Naive thymus-derived CD4-positive, alpha-beta T cell (primary cell): ENCODE measurements at regions not wholly inside any gene's neighbourhood (a gene's known extent, or its start where the extent isn't known, plus 50 kb on each side); places are given as distances from the start of the nearest gene placed in this dataset.

ENCODE experiments used
- ATAC-seq: fragments of 150-1000 bp; cut with Tn5 transposase; 2 replicates; pipeline ENCODE4 v1.10.0; 2021; ENCODE audit warnings: mild to moderate bottlenecking, moderate library complexity
- CTCF ChIA-PET: fragments of 350-600 bp; sonication (Branson Sonifier 250); formaldehyde crosslinking; loops from one replicate; lab custom pipeline; 2021; ENCODE audit warnings: antibody characterized with exemption; lab: Charles Lee
- POLR2A ChIA-PET: fragments of 350-600 bp; sonication (Branson Sonifier 250); formaldehyde crosslinking; loops from one replicate; lab custom pipeline; 2021; ENCODE audit warnings: antibody characterized with exemption, inconsistent platforms; lab: Charles Lee
- DNase-seq, 9 donors: peaks; one replicate each; pipeline versions ENCODE4 v3.0.0 to v3.0.0-alpha.2; 2020 to 2022; ENCODE audit warnings: mixed read lengths in 1 of 9
- H3K27ac ChIP-seq: one replicate; pipeline ENCODE4 v1.7.0; 2013; ENCODE audit warnings: mild to moderate bottlenecking, low read depth, low read length, moderate library complexity
- H3K27me3 ChIP-seq, 2 donors: one replicate each; pipeline ENCODE4 v1.7.0; 2013; ENCODE audit warnings: low read length in 2 of 2, mild to moderate bottlenecking in 2 of 2, moderate library complexity in 2 of 2; ENCODE audit not compliant: control insufficient read depth in 2 of 2, insufficient read depth in 2 of 2
- H3K36me3 ChIP-seq, 3 experiments: 1 replicate in 2 of 3; 2 replicates in 1 of 3; pipeline ENCODE4 v1.7.0; 2013; ENCODE audit warnings: low read length in 3 of 3, mild to moderate bottlenecking in 3 of 3, moderate library complexity in 1 of 3; ENCODE audit not compliant: insufficient read depth in 3 of 3, control insufficient read depth in 2 of 3
- H3K4me1 ChIP-seq, 2 donors: one replicate each; pipeline ENCODE4 v1.7.0; 2013; ENCODE audit warnings: low read length in 2 of 2, mild to moderate bottlenecking in 2 of 2, moderate library complexity in 1 of 2; ENCODE audit not compliant: control insufficient read depth in 2 of 2, insufficient read depth in 2 of 2
- H3K4me3 ChIP-seq: 2 replicates; pipeline ENCODE4 v1.7.0; 2013; ENCODE audit warnings: mild to moderate bottlenecking, low read length
- H3K9me3 ChIP-seq, 3 experiments: 1 replicate in 2 of 3; 2 replicates in 1 of 3; pipeline ENCODE4 v1.7.0; 2013; ENCODE audit warnings: low read length in 3 of 3; ENCODE audit not compliant: control insufficient read depth in 2 of 3
- H3K27ac Mint-ChIP-seq, 9 donors: one replicate each; pipeline ENCODE4 v1.8.0; 2020 to 2022; ENCODE audit warnings: mixed read lengths in 9 of 9, mild to moderate bottlenecking in 8 of 9, moderate library complexity in 5 of 9, inconsistent platforms in 2 of 9
- H3K27me3 Mint-ChIP-seq, 5 donors: one replicate each; pipeline ENCODE4 v1.8.0; 2021 to 2022; ENCODE audit warnings: mixed read lengths in 5 of 5, mild to moderate bottlenecking in 1 of 5
- H3K36me3 Mint-ChIP-seq, 5 donors: one replicate each; pipeline ENCODE4 v1.8.0; 2020 to 2022; ENCODE audit warnings: mixed read lengths in 5 of 5, mild to moderate bottlenecking in 3 of 5, inconsistent platforms in 1 of 5
- H3K4me1 Mint-ChIP-seq, 7 donors: one replicate each; pipeline ENCODE4 v1.8.0; 2020 to 2022; ENCODE audit warnings: mixed read lengths in 7 of 7, mild to moderate bottlenecking in 3 of 7, inconsistent platforms in 1 of 7
- H3K4me3 Mint-ChIP-seq, 10 donors: one replicate each; pipeline ENCODE4 v1.8.0; 2020 to 2022; ENCODE audit warnings: mild to moderate bottlenecking in 10 of 10, mixed read lengths in 10 of 10, moderate library complexity in 6 of 10, inconsistent platforms in 2 of 10
- H3K9me3 Mint-ChIP-seq, 11 donors: one replicate each; pipeline ENCODE4 v1.8.0; 2020 to 2022; ENCODE audit warnings: mixed read lengths in 11 of 11, mild to moderate bottlenecking in 4 of 11, inconsistent platforms in 1 of 11, moderate library complexity in 1 of 11
- intact Hi-C, 2 donors: fragments of 100-400 bp; cut with micrococcal nuclease; formaldehyde crosslinking; loops; one replicate each; pipeline ENCODE4 v1.15.1; 2023

- CTCF ChIA-PET: no interaction called here
- Mint-ChIP-seq H3K4me3 (no peak overlapping the region), H3K36me3 (no peaks in the 10 kb centered on the region), H3K9me3 (peaks cover 0 to 12% (median 2%) of the 10 kb centered on the region in 11 donors), H3K4me1 (no peaks in the 10 kb centered on the region), H3K27ac (no peak overlapping the region), H3K27me3 (no peaks in the 10 kb centered on the region)
- no peaks in the 10 kb centered on the region for H3K27me3 ChIP-seq
- no peaks in the 10 kb centered on the region for H3K4me1 ChIP-seq
- DNase-seq (no peak), ATAC-seq (no peak)
- intact Hi-C loops: no loop called here
- no peak overlapping the region for H3K4me3 ChIP-seq
- no peaks in the 10 kb centered on the region for H3K9me3 ChIP-seq
- no peak overlapping the region for H3K27ac ChIP-seq
- POLR2A ChIA-PET: no interaction called here
- no peaks in the 10 kb centered on the region for H3K36me3 ChIP-seq
These were observed 298.2 kb upstream of the ESRRG start for GRCh38 chr1:217021400-217021799.

DNA sequence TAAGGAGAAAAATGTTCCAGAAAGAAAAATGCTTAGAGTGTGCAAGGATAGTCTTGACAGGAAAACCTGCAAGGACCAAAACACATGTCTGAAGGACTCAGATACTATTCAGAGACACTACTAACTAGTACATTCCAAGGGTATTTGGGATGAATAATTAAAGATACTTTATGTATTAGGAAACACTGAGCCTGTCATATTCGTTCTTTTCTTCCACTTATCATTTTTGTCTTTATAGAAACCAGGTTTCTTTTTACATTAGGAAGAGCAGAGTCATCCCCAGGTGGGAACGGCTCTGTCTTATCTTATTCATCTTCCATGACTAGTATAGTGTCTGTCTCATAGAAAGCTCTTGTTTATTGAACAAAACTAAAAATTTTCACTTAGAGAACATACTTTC is 296.2 kb upstream of the ESRRG start:
- Mint-ChIP-seq H3K9me3 (peaks cover 0 to 9% (median 2%) of the 10 kb centered on the region in 11 donors), H3K4me3 (no peak overlapping the region), H3K27me3 (no peaks in the 10 kb centered on the region), H3K4me1 (no peaks in the 10 kb centered on the region), H3K27ac (no peak overlapping the region), H3K36me3 (no peaks in the 10 kb centered on the region)
- intact Hi-C loops: no loop called here
- no peak for DNase-seq
- H3K4me3 ChIP-seq: no peak overlapping the region
- CTCF ChIA-PET: no interaction called here
- no peaks in the 10 kb centered on the region for H3K36me3 ChIP-seq
- H3K27me3 ChIP-seq: no peaks in the 10 kb centered on the region
- no peaks in the 10 kb centered on the region for H3K9me3 ChIP-seq
- POLR2A ChIA-PET: no interaction called here
- no peak for ATAC-seq
- no peak overlapping the region for H3K27ac ChIP-seq
- no peaks in the 10 kb centered on the region for H3K4me1 ChIP-seq

DNA sequence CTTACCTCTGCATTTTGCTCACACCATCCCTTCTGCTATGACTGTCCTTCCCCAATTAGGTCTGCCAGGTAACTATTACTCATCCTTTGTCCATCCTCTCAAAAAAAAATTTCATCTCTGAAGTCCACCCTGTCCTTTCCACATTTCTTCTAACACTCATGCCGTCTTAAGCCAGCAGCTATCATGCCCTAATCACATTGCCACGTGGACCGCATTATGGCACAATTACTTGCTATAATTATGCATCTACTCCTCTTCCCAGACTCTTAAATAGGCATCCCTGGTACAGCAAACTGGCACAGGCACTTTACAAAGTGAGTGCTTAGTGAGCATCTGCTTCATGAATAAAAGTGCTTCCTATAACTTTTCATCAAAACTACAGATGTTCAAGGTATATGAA is 295.4 kb upstream of the ESRRG start:
- H3K4me1 ChIP-seq: no peaks in the 10 kb centered on the region
- H3K27ac ChIP-seq: no peak overlapping the region
- ChIA-PET POLR2A (no interaction called here), CTCF (no interaction called here)
- intact Hi-C loops: no loop called here
- Mint-ChIP-seq H3K4me1 (no peaks in the 10 kb centered on the region), H3K36me3 (no peaks in the 10 kb centered on the region), H3K27ac (no peak overlapping the region), H3K9me3 (peaks cover 0 to 8% (median 1%) of the 10 kb centered on the region in 11 donors), H3K27me3 (no peaks in the 10 kb centered on the region), H3K4me3 (no peak overlapping the region)
- no peaks in the 10 kb centered on the region for H3K9me3 ChIP-seq
- H3K36me3 ChIP-seq: no peaks in the 10 kb centered on the region
- no peak overlapping the region for H3K4me3 ChIP-seq
- DNase-seq (no peak), ATAC-seq (no peak)
- H3K27me3 ChIP-seq: no peaks in the 10 kb centered on the region

DNA sequence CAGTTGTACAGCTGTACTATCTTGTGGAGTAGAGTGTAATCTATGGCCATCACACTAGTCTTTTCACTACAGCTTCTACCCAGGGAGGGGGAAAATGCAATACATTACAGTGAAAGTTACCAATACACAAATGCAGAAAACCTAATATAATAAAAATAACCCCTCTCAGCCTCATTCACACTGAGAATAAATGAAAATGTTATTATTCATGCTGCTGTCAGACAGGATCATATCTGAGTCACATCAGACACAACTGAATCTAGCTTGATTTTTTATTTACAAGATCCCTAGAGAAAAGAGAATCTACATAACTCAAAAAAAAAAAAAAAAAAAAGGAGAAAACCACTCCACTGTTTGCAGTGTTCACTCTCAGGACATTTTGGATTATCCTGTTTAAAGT is 293.9 kb upstream of the ESRRG start:
- no peaks in the 10 kb centered on the region for H3K36me3 Mint-ChIP-seq

DNA sequence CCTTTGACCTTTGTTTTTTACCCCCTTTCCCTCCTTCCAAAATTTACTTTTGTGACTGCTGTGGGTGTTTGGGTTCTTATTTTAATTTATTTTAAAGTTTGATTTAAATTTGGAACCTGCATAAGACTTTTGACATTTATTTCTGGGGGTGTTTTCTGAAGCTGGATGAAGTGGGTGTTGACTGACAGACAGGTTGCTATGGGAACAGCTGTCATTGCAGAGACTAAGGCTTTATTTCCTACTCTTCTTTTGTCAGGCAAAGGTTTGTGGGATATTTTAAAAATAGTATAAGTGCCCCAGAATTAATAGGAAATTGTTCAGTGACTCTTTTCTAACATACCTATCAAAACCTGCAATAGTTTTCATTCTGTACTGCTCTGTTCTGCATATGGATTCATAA is 290.8 kb upstream of the ESRRG start:
- peaks cover 0 to 10% (median 0%) of the 10 kb centered on the region in 5 donors for H3K27me3 Mint-ChIP-seq
- H3K4me1 ChIP-seq: no peaks in the 10 kb centered on the region
- ATAC-seq: no peak
- ChIA-PET POLR2A (no interaction called here), CTCF (no interaction called here)
- no peaks in the 10 kb centered on the region for H3K36me3 Mint-ChIP-seq
- H3K4me1 Mint-ChIP-seq: no peaks in the 10 kb centered on the region
- no peaks in the 10 kb centered on the region for H3K36me3 ChIP-seq
- intact Hi-C loops: no loop called here
- H3K27ac ChIP-seq: no peak overlapping the region
- H3K27me3 ChIP-seq: no peaks in the 10 kb centered on the region
- H3K9me3 Mint-ChIP-seq: peaks cover 0 to 10% (median 3%) of the 10 kb centered on the region in 11 donors
- no peak overlapping the region for H3K4me3 Mint-ChIP-seq
- no peaks in the 10 kb centered on the region for H3K9me3 ChIP-seq
- DNase-seq: no peak
- H3K27ac Mint-ChIP-seq: no peak overlapping the region
- no peak overlapping the region for H3K4me3 ChIP-seq

More for the DNA sequence above, 293.9 kb upstream of the ESRRG start:
- Mint-ChIP-seq H3K27me3 (peaks cover 0 to 4% (median 0%) of the 10 kb centered on the region in 5 donors), H3K27ac (no peak overlapping the region), H3K4me3 (no peak overlapping the region), H3K4me1 (no peaks in the 10 kb centered on the region), H3K9me3 (peaks cover 0 to 7% (median 1%) of the 10 kb centered on the region in 11 donors)
- Histone ChIP-seq H3K36me3 (no peaks in the 10 kb centered on the region), H3K27ac (no peak overlapping the region), H3K4me3 (no peak overlapping the region), H3K27me3 (no peaks in the 10 kb centered on the region), H3K4me1 (no peaks in the 10 kb centered on the region), H3K9me3 (no peaks in the 10 kb centered on the region)
- ChIA-PET CTCF (no interaction called here), POLR2A (no interaction called here)
- no peak for ATAC-seq
- intact Hi-C loops: no loop called here
- no peak for DNase-seq

- CTCF ChIA-PET: no interaction called here
- H3K27me3 ChIP-seq: no peaks in the 10 kb centered on the region
- H3K27ac Mint-ChIP-seq: no peak overlapping the region
- H3K4me3 Mint-ChIP-seq: no peak overlapping the region
- H3K4me1 Mint-ChIP-seq: no peaks in the 10 kb centered on the region
- DNase-seq (no peak), ATAC-seq (no peak)
- H3K36me3 Mint-ChIP-seq: no peaks in the 10 kb centered on the region
- no peak overlapping the region for H3K4me3 ChIP-seq
- no peak overlapping the region for H3K27ac ChIP-seq
- no peaks in the 10 kb centered on the region for H3K9me3 ChIP-seq
- peaks cover 0 to 9% (median 2%) of the 10 kb centered on the region in 11 donors for H3K9me3 Mint-ChIP-seq
- H3K4me1 ChIP-seq: no peaks in the 10 kb centered on the region
- no peaks in the 10 kb centered on the region for H3K36me3 ChIP-seq
- POLR2A ChIA-PET: no interaction called here
- peaks cover 0 to 10% (median 0%) of the 10 kb centered on the region in 5 donors for H3K27me3 Mint-ChIP-seq
- intact Hi-C loops: no loop called here
These were observed 289.4 kb upstream of the ESRRG start for GRCh38 chr1:217012659-217013058.

GRCh38 chr1:217011097-217011496 is 287.9 kb upstream of the ESRRG start:
- no peak overlapping the region for H3K27ac Mint-ChIP-seq
- Histone ChIP-seq H3K27me3 (no peaks in the 10 kb centered on the region), H3K4me1 (no peaks in the 10 kb centered on the region), H3K9me3 (no peaks in the 10 kb centered on the region), H3K36me3 (no peaks in the 10 kb centered on the region), H3K27ac (no peak overlapping the region), H3K4me3 (no peak overlapping the region)
- intact Hi-C loops: no loop called here
- ATAC-seq (no peak), DNase-seq (no peak)
- peaks cover 0 to 10% (median 0%) of the 10 kb centered on the region in 11 donors for H3K9me3 Mint-ChIP-seq
- H3K27me3 Mint-ChIP-seq: peaks cover 0 to 10% (median 0%) of the 10 kb centered on the region in 5 donors
- POLR2A ChIA-PET: no interaction called here
- no peaks in the 10 kb centered on the region for H3K36me3 Mint-ChIP-seq
- no peak overlapping the region for H3K4me3 Mint-ChIP-seq
- CTCF ChIA-PET: no interaction called here
- H3K4me1 Mint-ChIP-seq: no peaks in the 10 kb centered on the region
